Sigmoid colon (tissue), 4 donors: ENCODE measurements at regions not wholly inside any gene's neighbourhood (a gene's known extent, or its start where the extent isn't known, plus 50 kb on each side); places are given as distances from the start of the nearest gene placed in this dataset.

Experiments
- CTCF ChIP-seq, 4 experiments: fragments of 450-650 bp in 3 of 4; fragments of 200-600 bp in 1 of 4; IDR thresholded peaks; one replicate each; pipeline ENCODE4 v1.5.1; 2016 to 2019; ENCODE audit warnings: antibody characterized with exemption in 4 of 4, mild to moderate bottlenecking in 3 of 4, moderate library complexity in 2 of 4
- EP300 ChIP-seq, 4 donors: sonication (generic); formaldehyde crosslinking; IDR thresholded peaks; one replicate each; pipeline ENCODE4 v1.6.1; 2017; ENCODE audit warnings: antibody characterized with exemption in 4 of 4
- POLR2A ChIP-seq, 2 donors: fragments of 450-650 bp; IDR thresholded peaks; one replicate each; pipeline ENCODE4 v1.6.1; 2016; ENCODE audit warnings: antibody characterized with exemption in 2 of 2, mild to moderate bottlenecking in 2 of 2, moderate library complexity in 2 of 2
- POLR2AphosphoS5 ChIP-seq, 4 donors: sonication (generic); formaldehyde crosslinking; IDR thresholded peaks; one replicate each; pipeline ENCODE4 v1.6.1; 2017; ENCODE audit warnings: antibody characterized with exemption in 4 of 4

GRCh38 chr20:60187683-60188082, 229.5 kb downstream of the CDH26 start:
- TF ChIP-seq POLR2A (IDR thresholded peaks at IDR 0.05) (no peak), CTCF (IDR thresholded peaks at IDR 0.05) (no peak), POLR2AphosphoS5 (IDR thresholded peaks at IDR 0.05) (no peak), EP300 (IDR thresholded peaks at IDR 0.05) (no peak)
